COR-L47 (cell line): ENCODE measurements at regions not wholly inside any gene's neighbourhood (a gene's known extent, or its start where the extent isn't known, plus 50 kb on each side); places are given as distances from the start of the nearest gene placed in this dataset.

ENCODE experiments used
- DNase-seq: peaks from one replicate; lab custom pipeline; 2025; lab: John Stamatoyannopoulos, UW

DNA sequence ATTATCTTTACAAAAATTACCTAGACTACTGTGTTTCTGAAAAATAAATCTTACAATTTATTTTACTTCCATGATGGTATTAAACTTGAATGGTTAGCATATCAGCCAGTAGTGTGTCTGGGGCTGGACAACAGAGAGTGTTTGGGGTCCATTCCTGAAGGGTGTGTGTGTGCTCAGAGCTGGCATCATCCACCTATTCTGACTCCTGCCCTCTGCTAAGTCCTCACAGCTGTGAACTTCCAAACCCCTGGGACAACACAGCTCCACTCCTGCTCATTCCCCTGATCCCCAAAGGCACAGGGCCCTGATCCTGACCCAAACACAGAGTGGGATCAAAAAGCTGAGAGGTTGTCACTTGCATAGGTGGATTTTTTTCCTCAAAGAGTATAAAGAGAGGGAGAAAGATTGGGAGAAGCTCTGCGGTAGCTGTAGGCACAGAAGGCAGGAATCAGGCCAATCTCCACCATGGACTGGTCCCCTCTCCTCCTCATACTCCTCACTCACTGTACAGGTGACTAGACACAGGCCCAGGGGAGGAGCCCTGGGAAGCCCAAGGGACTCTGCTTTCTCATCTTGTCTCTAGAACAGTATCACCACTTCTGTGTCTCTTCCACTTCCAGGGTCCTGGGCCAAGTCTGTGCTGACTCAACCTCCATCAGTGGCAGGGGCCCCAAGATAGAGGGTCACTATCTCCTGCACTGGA lies 55.7 kb upstream of the TOP3B start:
- DNase-seq = no peak

DNA sequence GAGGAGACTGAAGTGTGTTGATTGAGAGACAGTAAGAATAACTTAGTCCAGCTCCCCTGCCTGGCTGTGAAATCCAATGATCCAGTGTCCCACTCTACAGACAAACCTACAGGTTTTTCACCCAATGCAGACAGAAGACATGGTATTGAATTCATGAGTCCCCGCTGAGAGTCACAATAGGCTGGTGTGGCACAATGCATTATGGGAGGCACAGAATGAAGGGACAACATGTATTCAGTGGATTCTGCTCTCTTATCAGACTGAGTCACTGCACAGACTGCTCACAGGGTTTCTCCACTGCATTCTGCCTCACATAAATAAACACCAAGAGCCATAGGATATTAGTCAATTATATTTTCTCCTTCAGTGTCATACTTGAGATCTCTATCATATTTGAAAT lies 55.2 kb upstream of the TOP3B start:
- DNase-seq = peak; percentile 2

DNA sequence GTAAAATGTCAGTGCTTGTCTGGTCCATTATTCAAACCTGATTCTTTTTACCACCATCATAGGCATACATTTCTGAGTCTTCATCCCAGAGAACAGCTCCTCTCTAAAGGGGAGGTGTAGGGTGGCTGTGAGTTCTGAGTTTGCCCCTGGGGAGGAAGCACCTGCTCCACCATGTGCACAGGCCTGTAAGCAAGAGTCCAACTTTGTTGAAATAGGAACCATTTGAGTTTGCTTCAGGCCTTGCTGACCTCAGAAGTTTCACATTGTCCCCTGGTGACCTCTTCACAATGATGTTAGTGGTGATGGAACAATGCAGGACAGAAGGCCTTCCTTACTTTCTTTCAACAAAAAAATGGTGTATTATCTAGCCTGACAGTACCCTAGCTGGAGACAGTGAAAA lies 54.6 kb upstream of the TOP3B start:
- no peak for DNase-seq

DNA sequence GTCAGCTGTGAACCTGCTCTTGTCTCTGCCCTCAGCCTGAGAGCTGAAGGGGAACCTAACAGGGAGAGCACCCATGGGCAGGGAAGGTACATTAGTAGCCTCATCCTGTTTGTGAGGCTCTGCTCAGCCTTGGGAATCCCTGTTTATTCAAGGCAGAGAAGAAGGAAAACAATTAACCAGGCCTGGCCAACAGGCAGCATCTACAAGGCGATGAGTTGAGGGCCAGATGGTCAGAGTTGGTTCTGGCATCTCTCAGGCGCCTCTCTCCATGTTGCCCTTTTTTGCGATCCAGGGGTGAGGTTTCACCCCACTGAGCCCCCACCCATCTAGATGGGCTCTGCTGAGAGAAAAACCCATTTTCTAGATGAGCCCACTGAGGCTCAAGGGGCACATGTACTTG lies 54.0 kb upstream of the TOP3B start:
- DNase-seq = no peak

DNA sequence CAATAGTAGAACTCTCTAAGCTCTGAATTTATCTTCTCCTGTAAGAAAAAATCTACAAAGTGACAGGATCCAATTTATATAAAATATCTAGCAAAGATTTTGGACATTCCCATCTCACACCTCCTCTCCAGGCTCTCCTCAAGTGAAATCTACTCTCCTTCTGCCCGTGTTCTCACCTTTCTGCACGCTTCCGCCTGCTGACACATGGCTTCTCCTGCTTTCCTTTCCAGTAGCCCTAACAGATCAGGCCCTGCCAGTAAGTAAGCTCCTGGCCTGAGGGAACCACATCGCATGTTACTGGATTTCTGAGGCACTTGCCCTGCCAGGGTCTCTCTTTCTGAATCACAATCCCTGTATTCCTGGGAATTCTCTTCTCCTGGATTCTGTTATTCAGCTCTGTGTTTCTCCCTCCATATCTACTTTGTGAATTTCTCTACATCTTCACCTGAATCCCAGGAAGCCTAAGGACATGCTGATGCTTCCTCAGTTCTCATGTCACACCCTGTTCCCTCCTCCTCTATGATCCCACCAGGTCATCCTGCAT lies 53.3 kb upstream of the TOP3B start:
- no peak for DNase-seq

DNA sequence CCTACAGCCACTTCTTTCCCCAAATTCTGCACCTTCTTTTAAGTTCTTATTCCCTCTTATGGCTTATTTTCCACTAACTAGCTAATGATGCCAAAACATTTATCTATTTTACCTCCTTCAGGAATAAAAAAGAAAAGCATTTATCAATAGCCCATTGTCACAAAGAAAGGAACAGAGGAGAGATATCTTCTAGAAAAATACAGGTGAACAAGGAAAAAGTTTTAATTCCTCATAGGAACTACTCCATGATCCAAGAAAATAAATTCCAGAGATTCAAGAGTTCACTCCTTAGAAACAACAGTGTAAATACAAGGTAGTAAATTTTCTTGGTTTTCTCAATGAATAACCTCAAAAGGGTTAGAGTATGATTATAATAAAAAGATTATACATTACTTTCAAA lies 52.6 kb upstream of the TOP3B start:
- no peak for DNase-seq

DNA sequence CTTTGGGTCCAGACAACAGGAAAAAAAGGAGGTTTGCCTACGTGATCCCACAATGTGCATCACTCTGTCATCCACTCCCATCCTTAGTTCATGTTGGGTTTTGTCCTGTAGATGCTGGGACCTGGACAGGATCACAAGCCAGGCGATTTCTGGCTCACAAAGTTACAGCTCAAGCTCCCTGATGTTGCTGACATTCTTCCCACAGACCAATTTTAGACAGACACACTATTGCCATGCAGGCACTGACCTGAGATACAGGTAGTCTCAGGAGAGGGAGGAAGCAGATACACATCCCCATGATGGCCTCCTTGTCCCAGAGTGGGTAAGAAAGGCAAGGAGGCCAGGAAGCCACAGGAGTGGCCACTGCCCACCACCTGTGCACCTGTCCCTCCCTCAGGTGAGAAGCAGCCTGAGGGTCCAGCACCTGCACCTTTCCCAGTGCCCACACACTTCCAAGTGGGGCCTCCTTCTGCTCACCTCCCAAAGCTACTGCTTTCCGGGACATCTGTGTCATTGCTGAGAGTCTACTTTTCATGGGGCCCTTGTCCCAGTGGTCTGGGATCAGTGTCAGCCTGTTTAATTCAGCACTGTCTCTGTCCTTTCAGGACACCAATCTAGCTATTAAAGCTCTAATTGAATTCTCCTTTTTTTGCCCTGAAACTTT lies 52.0 kb upstream of the TOP3B start:
- DNase-seq = no peak

DNA sequence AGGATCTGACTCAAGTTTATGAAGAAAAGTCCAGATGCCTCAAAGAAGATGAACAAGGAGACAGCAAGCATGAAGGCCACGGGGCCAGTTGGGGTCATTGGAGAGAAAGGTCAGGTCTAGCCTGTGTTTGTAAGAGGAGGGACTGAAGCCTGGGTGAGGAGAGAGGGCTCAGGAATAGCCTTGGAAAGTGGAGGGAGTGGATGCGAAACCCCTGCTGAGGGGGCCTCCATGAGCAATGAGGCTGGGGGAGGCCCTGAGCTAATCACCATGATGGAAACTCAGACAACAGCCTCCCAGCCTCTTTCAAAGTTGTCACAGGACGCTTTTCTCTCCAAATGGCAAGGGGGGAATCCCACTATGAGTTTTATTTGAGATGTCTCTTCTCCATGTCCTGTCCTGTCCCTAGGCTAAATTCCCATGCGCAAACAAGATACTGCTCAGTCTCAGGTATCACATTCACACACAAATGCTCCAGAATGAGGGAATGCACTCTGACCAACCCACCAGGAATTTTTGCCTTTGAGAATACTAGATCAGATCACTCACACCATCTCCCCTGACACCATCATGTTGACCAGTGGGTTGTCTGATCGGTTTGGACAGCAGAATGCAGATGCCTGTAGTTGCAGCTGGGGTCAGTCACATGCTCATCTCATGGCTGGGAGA lies 51.3 kb upstream of the TOP3B start:
- no peak for DNase-seq

DNA sequence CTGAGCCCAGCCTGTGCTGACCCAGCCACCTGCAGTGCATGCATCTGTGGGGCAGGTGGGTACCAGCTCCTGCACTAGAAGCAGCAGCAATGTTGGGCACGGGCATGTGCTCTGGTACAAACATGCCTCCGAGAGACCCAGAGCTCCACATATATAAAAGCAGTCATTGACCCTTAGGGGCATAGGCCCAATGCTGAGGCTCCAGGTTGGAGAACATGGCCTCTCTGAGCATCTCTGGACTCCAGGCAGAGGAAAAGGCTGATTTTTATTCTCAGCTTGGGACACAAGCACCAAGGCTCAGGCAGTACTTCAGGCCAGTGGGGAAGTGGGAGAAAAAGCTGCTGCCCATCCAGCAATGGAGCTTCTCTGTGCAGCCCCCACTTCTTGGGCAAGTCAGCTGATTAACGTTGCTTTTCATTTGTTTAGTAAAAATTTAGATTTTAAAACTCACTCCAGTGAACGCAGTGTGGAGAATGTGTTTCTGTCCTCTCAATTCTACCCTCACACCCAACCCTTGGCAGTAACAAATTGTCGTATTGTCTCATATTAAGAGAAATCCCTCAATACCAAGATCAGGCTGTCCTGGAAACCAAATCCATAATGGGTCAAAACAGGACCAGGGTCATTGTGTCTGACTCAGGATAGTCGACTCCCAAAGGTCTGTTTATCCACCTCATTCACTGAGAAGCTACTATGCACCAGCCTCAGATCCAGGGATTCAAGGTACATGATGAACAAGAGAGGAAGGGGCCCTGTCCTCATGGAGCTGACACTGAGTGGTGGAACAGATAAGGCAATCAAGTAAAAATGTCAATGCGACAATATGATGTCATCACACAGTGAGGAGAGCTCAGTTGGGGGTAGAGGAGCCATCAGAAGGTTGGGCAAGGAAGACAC lies 50.6 kb upstream of the TOP3B start:
- no peak for DNase-seq

DNA sequence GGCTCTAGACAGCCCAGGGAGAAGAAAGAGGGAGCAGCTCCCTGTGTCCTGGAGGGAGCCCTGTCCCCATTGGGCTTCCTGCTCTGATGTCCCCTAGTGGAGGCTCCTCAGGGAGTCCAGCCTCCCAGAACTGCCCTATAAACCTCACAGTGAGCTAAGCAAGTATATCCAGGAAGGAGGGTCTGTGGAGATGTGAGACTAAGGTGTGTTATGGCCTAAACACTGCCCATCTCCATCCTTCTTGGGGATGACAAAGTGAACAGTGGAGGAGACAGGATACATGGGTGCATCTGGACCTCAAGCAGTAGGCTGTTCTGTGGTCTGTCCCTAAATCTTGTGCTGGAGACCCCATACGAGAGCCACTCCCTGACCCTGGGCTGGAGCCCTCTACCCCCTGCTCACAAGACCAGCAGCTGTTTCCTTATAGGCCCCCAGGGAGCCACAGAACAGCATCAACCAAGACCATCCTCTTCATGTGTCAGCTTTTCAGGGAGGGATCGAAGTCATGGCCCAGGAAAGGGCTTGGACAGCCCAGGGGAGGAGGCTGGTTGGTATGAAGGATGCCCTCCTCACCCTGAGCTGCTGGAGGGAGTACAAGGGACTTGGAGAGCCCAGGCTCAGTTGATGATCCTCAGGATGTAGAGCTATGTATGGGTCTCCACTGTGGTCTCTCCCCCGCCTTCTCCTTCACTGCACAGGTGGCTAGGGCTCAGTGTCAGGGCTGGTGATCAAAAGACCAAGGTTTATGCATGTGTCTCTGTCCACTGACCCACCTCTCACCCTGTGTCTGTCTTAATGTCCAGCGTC lies 49.7 kb upstream of the TOP3B start:
- no peak for DNase-seq
